Right atrium auricular region (tissue), 2 donors: ENCODE measurements at regions not wholly inside any gene's neighbourhood (a gene's known extent, or its start where the extent isn't known, plus 50 kb on each side); places are given as distances from the start of the nearest gene placed in this dataset.

ENCODE experiments used
- DNase-seq: peaks from one replicate; pipeline ENCODE4 v3.0.0-alpha.2; 2019; ENCODE audit warnings: low spot score
- H3K27ac ChIP-seq, 2 donors: fragments of 200-600 bp; sonication (generic); 1 replicate in 1 of 2; 2 replicates in 1 of 2; pipeline ENCODE4 v1.5.1; 2016 to 2019
- H3K27me3 ChIP-seq, 2 donors: fragments of 200-600 bp; sonication (generic); one replicate each; pipeline versions ENCODE4 v1.5.1 to v1.6.0; 2017 to 2019
- H3K36me3 ChIP-seq: fragments of 200-600 bp; sonication (generic); one replicate; pipeline ENCODE4 v1.5.1; 2016
- H3K4me1 ChIP-seq, 2 donors: fragments of 200-600 bp; sonication (generic); one replicate each; pipeline versions ENCODE4 v1.5.1 to v1.6.0; 2017 to 2019
- H3K4me3 ChIP-seq, 2 donors: fragments of 200-600 bp; sonication (generic); 1 replicate in 1 of 2; 2 replicates in 1 of 2; pipeline ENCODE4 v1.5.1; 2017 to 2019; ENCODE audit warnings: mild to moderate bottlenecking in 1 of 2, moderate library complexity in 1 of 2
- H3K9me3 ChIP-seq, 2 donors: fragments of 200-600 bp; sonication (generic); one replicate each; pipeline ENCODE4 v1.5.1; 2019
- TF ChIP-seq, protein P1 (sequence below), 2 donors: fragments of 200-600 bp; sonication (generic); IDR thresholded peaks; one replicate each; pipeline ENCODE4 v1.5.1; 2019; ENCODE audit warnings: antibody characterized with exemption in 2 of 2

GRCh38 chr16:65490286-65490685 is 368.4 kb upstream of the CDH11 start:
- TF ChIP-seq, protein P1, sequence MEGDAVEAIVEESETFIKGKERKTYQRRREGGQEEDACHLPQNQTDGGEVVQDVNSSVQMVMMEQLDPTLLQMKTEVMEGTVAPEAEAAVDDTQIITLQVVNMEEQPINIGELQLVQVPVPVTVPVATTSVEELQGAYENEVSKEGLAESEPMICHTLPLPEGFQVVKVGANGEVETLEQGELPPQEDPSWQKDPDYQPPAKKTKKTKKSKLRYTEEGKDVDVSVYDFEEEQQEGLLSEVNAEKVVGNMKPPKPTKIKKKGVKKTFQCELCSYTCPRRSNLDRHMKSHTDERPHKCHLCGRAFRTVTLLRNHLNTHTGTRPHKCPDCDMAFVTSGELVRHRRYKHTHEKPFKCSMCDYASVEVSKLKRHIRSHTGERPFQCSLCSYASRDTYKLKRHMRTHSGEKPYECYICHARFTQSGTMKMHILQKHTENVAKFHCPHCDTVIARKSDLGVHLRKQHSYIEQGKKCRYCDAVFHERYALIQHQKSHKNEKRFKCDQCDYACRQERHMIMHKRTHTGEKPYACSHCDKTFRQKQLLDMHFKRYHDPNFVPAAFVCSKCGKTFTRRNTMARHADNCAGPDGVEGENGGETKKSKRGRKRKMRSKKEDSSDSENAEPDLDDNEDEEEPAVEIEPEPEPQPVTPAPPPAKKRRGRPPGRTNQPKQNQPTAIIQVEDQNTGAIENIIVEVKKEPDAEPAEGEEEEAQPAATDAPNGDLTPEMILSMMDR (IDR thresholded peaks at IDR 0.05), result no peak

DNA sequence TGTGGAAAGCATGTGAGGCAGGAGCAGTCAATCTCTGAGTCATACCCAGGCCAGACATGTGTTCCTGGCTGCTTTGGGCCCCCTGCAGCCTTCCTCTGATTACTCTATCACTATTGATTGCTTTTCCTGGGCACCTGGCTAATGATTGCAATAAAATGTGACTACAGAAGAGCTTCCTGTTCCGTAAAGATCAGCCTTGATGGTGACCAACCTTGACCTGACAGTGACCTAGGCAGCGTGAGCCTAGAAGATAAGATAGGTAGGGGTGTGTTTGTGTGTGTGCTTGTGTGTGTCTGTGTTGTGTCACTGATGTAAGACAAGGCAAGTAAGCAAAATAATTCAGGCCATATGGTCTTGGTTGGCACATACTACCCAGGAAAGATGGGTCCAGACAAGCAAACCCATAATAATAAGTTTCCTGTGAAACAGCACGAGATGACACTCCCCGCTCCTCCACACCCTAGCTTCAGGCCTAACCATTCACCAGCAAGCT is 367.7 kb upstream of the CDH11 start:
- no peak overlapping the region for H3K4me3 ChIP-seq

More at GRCh38 chr16:65490286-65490685, 368.4 kb upstream of the CDH11 start:
- Histone ChIP-seq H3K4me1 (no peaks in the 10 kb centered on the region), H3K27me3 (no peaks in the 10 kb centered on the region), H3K27ac (no peak overlapping the region), H3K9me3 (no peaks in the 10 kb centered on the region), H3K36me3 (no peaks in the 10 kb centered on the region), H3K4me3 (no peak overlapping the region)
- DNase-seq, result no peak

GRCh38 chr16:65487231-65487630 is 365.4 kb upstream of the CDH11 start:
- no peaks in the 10 kb centered on the region for H3K36me3 ChIP-seq
- no peak overlapping the region for H3K4me3 ChIP-seq
- TF ChIP-seq, protein P1 (IDR thresholded peaks at IDR 0.05), result no peak
- H3K4me1 ChIP-seq, result no peaks in the 10 kb centered on the region
- no peak overlapping the region for H3K27ac ChIP-seq
- no peaks in the 10 kb centered on the region for H3K27me3 ChIP-seq
- no peaks in the 10 kb centered on the region for H3K9me3 ChIP-seq
- DNase-seq, result no peak

More for the DNA sequence above, 367.7 kb upstream of the CDH11 start:
- no peak for DNase-seq
- Histone ChIP-seq H3K4me1 (no peaks in the 10 kb centered on the region), H3K27me3 (no peaks in the 10 kb centered on the region), H3K9me3 (no peaks in the 10 kb centered on the region), H3K36me3 (no peaks in the 10 kb centered on the region), H3K27ac (no peak overlapping the region)
- TF ChIP-seq, protein P1 (IDR thresholded peaks at IDR 0.05), result no peak

- no peak overlapping the region for H3K4me3 ChIP-seq
- H3K36me3 ChIP-seq, result no peaks in the 10 kb centered on the region
- TF ChIP-seq, protein P1 (IDR thresholded peaks at IDR 0.05), result no peak
- no peaks in the 10 kb centered on the region for H3K9me3 ChIP-seq
- no peak for DNase-seq
- H3K27me3 ChIP-seq, result no peaks in the 10 kb centered on the region
- no peaks in the 10 kb centered on the region for H3K4me1 ChIP-seq
- no peak overlapping the region for H3K27ac ChIP-seq
These were observed 360.1 kb upstream of the CDH11 start for GRCh38 chr16:65481956-65482355.

- TF ChIP-seq, protein P1 (IDR thresholded peaks at IDR 0.05), result no peak
These were observed 358.6 kb upstream of the CDH11 start for GRCh38 chr16:65480281-65481091.

More at GRCh38 chr16:65480281-65481091, 358.6 kb upstream of the CDH11 start:
- Histone ChIP-seq H3K27me3 (no peaks in the 10 kb centered on the region), H3K27ac (no peak overlapping the region), H3K4me3 (no peak overlapping the region), H3K4me1 (no peaks in the 10 kb centered on the region), H3K36me3 (no peaks in the 10 kb centered on the region), H3K9me3 (no peaks in the 10 kb centered on the region)
- no peak for DNase-seq
